B cell (primary cell): ENCODE measurements at regions not wholly inside any gene's neighbourhood (a gene's known extent, or its start where the extent isn't known, plus 50 kb on each side); places are given as distances from the start of the nearest gene placed in this dataset.

Source experiments
- ATAC-seq: fragments of 200-7000 bp; cut with Tn5 transposase; one replicate; pipeline ENCODE4 v1.10.0; 2021; ENCODE audit warnings: low read depth, mild to moderate bottlenecking, moderate number of reproducible peaks, moderate library complexity
- CTCF ChIA-PET: fragments of 350-600 bp; sonication (Branson Sonifier 250); formaldehyde crosslinking; loops from one replicate; lab custom pipeline; 2021; ENCODE audit warnings: antibody characterized with exemption, inconsistent platforms; lab: Charles Lee
- POLR2A ChIA-PET: fragments of 350-600 bp; sonication (Branson Sonifier 250); formaldehyde crosslinking; loops from one replicate; lab custom pipeline; 2021; ENCODE audit warnings: antibody characterized with exemption; lab: Charles Lee
- DNase-seq: peaks from one replicate; pipeline ENCODE4 v3.0.0; 2013
- H2AFZ ChIP-seq: 2 replicates; pipeline ENCODE4 v1.6.1; 2012; ENCODE audit warnings: mild to moderate bottlenecking, low read depth, low read length; ENCODE audit not compliant: insufficient read depth, poor library complexity, severe bottlenecking
- H3K27ac ChIP-seq, 2 donors: 1 replicate in 1 of 2; 2 replicates in 1 of 2; pipeline ENCODE4 v1.5.1; 2012 to 2013; ENCODE audit warnings: low read length in 2 of 2, mild to moderate bottlenecking in 2 of 2, moderate library complexity in 1 of 2
- H3K27me3 ChIP-seq, 4 experiments: fragments of 200-600 bp in 1 of 4; sonication (generic) in 1 of 4; replicated peaks in 1 of 4; 1 replicate in 2 of 4; 2 replicates in 2 of 4; pipeline versions ENCODE4 v1.6.1 to v1.7.0; 2013 to 2016; ENCODE audit warnings: low read length in 3 of 4, mild to moderate bottlenecking in 2 of 4, mixed read lengths in 1 of 4, moderate library complexity in 1 of 4; ENCODE audit not compliant: insufficient read depth in 4 of 4, control insufficient read depth in 3 of 4; ENCODE audit errors: control extremely low read depth in 1 of 4
- H3K36me3 ChIP-seq, 2 experiments: replicated peaks in 1 of 2; 1 replicate in 1 of 2; 2 replicates in 1 of 2; pipeline versions ENCODE4 v1.6.1 to v1.7.1; 2013; ENCODE audit warnings: low read length in 1 of 2; ENCODE audit not compliant: insufficient read depth in 2 of 2, control insufficient read depth in 1 of 2; ENCODE audit errors: control extremely low read depth in 1 of 2, extremely low read depth in 1 of 2
- H3K4me1 ChIP-seq, 2 donors: fragments of 200-600 bp in 1 of 2; sonication (generic) in 1 of 2; 1 replicate in 1 of 2; 2 replicates in 1 of 2; pipeline versions ENCODE4 v1.5.1 to v1.6.1; 2013 to 2017; ENCODE audit warnings: low read length in 2 of 2; ENCODE audit not compliant: control insufficient read depth in 2 of 2, insufficient read depth in 2 of 2
- H3K4me2 ChIP-seq: replicated peaks from 2 replicates; pipeline ENCODE3; 2012; ENCODE audit warnings: mild to moderate bottlenecking, low read depth, low read length; ENCODE audit not compliant: poor library complexity, severe bottlenecking
- H3K4me3 ChIP-seq, 5 experiments: fragments of 200-600 bp in 1 of 5; sonication (generic) in 1 of 5; 1 replicate in 3 of 5; 2 replicates in 2 of 5; pipeline versions ENCODE4 v1.5.1 to v1.7.0; 2011 to 2016; ENCODE audit warnings: low read length in 4 of 5, mild to moderate bottlenecking in 4 of 5, low read depth in 2 of 5, control low read depth in 1 of 5, moderate library complexity in 1 of 5; ENCODE audit not compliant: insufficient read depth in 1 of 5; ENCODE audit errors: control extremely low read depth in 1 of 5, extremely low read depth in 1 of 5
- H3K79me2 ChIP-seq: fragments of 200-600 bp; sonication (generic); one replicate; pipeline ENCODE4 v1.6.0; 2016; ENCODE audit warnings: low read length; ENCODE audit not compliant: control insufficient read depth, insufficient read depth
- H3K9ac ChIP-seq: fragments of 200-600 bp; sonication (generic); 2 replicates; pipeline ENCODE4 v1.6.1; 2017; ENCODE audit warnings: mild to moderate bottlenecking, low read length, moderate library complexity
- H3K9me3 ChIP-seq, 3 donors: one replicate each; pipeline versions ENCODE4 v1.6.1 to v1.7.1; 2013; ENCODE audit warnings: low read length in 2 of 3; ENCODE audit not compliant: control insufficient read depth in 2 of 3, insufficient read depth in 1 of 3; ENCODE audit errors: control extremely low read depth in 1 of 3
- H4K20me1 ChIP-seq: 2 replicates; pipeline ENCODE4 v1.6.0; 2012; ENCODE audit warnings: mild to moderate bottlenecking, low read length; ENCODE audit not compliant: insufficient read depth, control insufficient read depth, poor library complexity, severe bottlenecking
- H3K27ac Mint-ChIP-seq: one replicate; pipeline ENCODE4 v1.8.0; 2021; ENCODE audit warnings: mixed read lengths
- H3K27me3 Mint-ChIP-seq: one replicate; pipeline ENCODE4 v1.8.0; 2021; ENCODE audit warnings: mixed read lengths
- H3K4me1 Mint-ChIP-seq: one replicate; pipeline ENCODE4 v1.8.0; 2021; ENCODE audit warnings: mixed read lengths
- H3K4me3 Mint-ChIP-seq: one replicate; pipeline ENCODE4 v1.8.0; 2021; ENCODE audit warnings: mixed read lengths
- H3K9me3 Mint-ChIP-seq: one replicate; pipeline ENCODE4 v1.8.0; 2022; ENCODE audit warnings: mixed read lengths; ENCODE audit not compliant: insufficient read depth
- EZH2 ChIP-seq: IDR thresholded peaks from 2 replicates; pipeline ENCODE4 v1.6.1; 2012; ENCODE audit warnings: borderline replicate concordance, low read depth, mild to moderate bottlenecking, moderate library complexity, low read length; ENCODE audit not compliant: insufficient read depth, poor library complexity, severe bottlenecking
- WGBS: methylation state at CpG from one replicate; pipeline ENCODE4 v1.1.5; 2013; ENCODE audit warnings: missing lambda C conversion rate; ENCODE audit not compliant: insufficient coverage; 5-methylcytosine and 5-hydroxymethylcytosine counted together
- intact Hi-C: fragments of 100-400 bp; cut with micrococcal nuclease; formaldehyde crosslinking; loops from one replicate; pipeline ENCODE4 v1.10.0; 2022
- TF ChIP-seq, protein P1 (sequence below): fragments of 200-600 bp; IDR thresholded peaks from one replicate; pipeline ENCODE4 v1.8.0; 2022; ENCODE audit warnings: antibody characterized with exemption, mild to moderate bottlenecking

DNA sequence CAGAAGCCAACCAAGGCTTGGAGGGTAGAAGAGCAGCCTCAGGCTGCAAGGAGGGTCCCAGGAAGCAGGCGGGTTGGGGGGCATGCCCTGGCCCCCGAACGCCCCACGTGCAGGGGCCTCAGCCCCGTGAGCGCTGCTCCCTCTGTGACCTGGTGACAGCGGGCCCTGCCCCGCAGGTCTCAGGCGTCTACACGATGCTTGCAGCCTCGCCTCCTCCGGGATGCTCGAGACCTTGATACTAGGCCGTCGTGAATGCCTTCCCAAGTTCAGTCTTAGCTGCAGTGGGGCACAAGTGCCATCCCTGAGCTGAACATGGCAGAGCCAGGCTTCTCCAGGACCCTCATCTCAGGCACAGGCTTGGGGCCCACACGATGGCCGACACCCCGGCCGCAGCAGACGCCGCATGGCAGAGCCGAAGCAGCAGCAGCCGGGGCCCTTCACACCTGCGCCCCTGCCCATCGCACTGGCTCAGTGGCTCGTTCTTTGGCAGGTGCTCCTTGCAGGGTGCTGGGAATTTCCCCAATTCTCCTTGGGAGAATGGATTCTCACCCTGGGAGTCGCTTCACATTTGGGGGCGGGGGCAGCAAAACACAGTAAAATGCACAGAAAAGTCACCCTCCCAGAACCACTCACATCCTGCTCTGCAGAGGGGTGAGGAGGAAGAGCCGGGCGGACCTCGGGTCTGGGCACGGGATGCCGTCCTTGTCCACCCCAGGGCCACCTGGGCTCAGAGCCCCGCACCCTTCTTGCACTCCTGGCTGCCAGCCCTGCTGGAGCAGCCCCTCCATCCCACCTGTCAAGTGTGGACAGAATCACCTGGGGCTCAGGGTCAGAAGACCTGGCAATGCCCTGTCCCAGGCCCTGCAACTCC, 161.8 kb downstream of the DLL1 start:
- H3K4me3 ChIP-seq = no peak overlapping the region
- peaks cover 0 to 15% (median 0%) of the 10 kb centered on the region in 3 donors for H3K9me3 ChIP-seq
- Mint-ChIP-seq H3K27ac (no peak overlapping the region), H3K4me3 (no peak overlapping the region), H3K4me1 (peaks cover 7% of the 10 kb centered on the region), H3K27me3 (peaks cover 9% of the 10 kb centered on the region), H3K9me3 (no peaks in the 10 kb centered on the region)
- ChIA-PET POLR2A (no interaction called here), CTCF (no interaction called here)
- intact Hi-C loops = no loop called here
- WGBS = 93% methylated on average over 32 of the region's 34 CpGs
- ATAC-seq = no peak
- no peak overlapping the region for H3K9ac ChIP-seq
- DNase-seq = no peak
- H2AFZ ChIP-seq = no peak overlapping the region
- peaks cover 0 to 4% of the 10 kb centered on the region in 2 donors for H3K4me1 ChIP-seq
- no peak overlapping the region for H3K4me2 ChIP-seq
- H4K20me1 ChIP-seq = no peaks in the 10 kb centered on the region
- no peaks in the 10 kb centered on the region for H3K36me3 ChIP-seq
- no peaks in the 10 kb centered on the region for H3K27me3 ChIP-seq
- no peaks in the 10 kb centered on the region for H3K79me2 ChIP-seq
- no peak overlapping the region for H3K27ac ChIP-seq
- TF ChIP-seq, protein P1, sequence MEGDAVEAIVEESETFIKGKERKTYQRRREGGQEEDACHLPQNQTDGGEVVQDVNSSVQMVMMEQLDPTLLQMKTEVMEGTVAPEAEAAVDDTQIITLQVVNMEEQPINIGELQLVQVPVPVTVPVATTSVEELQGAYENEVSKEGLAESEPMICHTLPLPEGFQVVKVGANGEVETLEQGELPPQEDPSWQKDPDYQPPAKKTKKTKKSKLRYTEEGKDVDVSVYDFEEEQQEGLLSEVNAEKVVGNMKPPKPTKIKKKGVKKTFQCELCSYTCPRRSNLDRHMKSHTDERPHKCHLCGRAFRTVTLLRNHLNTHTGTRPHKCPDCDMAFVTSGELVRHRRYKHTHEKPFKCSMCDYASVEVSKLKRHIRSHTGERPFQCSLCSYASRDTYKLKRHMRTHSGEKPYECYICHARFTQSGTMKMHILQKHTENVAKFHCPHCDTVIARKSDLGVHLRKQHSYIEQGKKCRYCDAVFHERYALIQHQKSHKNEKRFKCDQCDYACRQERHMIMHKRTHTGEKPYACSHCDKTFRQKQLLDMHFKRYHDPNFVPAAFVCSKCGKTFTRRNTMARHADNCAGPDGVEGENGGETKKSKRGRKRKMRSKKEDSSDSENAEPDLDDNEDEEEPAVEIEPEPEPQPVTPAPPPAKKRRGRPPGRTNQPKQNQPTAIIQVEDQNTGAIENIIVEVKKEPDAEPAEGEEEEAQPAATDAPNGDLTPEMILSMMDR = no peak
- no peak for TF ChIP-seq EZH2

DNA sequence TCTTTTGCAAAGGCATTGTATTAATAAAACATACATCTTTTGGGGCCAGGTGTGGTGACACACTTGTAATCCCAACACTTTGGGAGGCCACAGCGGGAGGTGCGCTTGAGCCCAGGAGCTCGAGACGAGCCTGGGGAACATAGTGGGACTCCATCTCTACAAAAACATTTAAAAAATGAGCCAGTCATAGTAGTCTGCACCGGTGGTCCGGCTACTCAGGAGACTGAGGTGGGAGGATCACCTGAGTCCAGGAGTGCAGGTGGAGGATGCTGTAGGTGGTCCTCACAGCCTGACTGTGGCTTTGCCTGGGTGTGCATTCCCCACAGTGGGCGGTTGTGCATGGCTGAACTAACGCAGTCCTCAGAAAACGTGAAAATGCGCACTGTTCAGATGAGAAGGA, 162.5 kb downstream of the DLL1 start:
- DNase-seq (no peak), ATAC-seq (no peak)
- no peaks in the 10 kb centered on the region for H4K20me1 ChIP-seq
- no peaks in the 10 kb centered on the region for H3K27me3 ChIP-seq
- H3K9ac ChIP-seq = no peak overlapping the region
- H3K27ac ChIP-seq = no peak overlapping the region
- intact Hi-C loops = no loop called here
- 87% methylated on average over 10 of the region's 10 CpGs for WGBS
- no peaks in the 10 kb centered on the region for H3K79me2 ChIP-seq
- TF ChIP-seq EZH2 = no peak
- TF ChIP-seq, protein P1 = no peak
- ChIA-PET CTCF (interaction anchor here (0.6 kb wide), 1 partner anchor 534 kb away, joined by 3 read pairs; no protein-coding TSS in a partner anchor), POLR2A (no interaction called here)
- H3K4me1 ChIP-seq = peaks cover 0 to 4% of the 10 kb centered on the region in 2 donors
- Mint-ChIP-seq H3K9me3 (no peaks in the 10 kb centered on the region), H3K4me1 (peaks cover 7% of the 10 kb centered on the region), H3K4me3 (no peak overlapping the region), H3K27ac (no peak overlapping the region), H3K27me3 (peaks cover 11% of the 10 kb centered on the region)
- no peak overlapping the region for H3K4me3 ChIP-seq
- peaks cover 0 to 17% (median 0%) of the 10 kb centered on the region in 3 donors for H3K9me3 ChIP-seq
- no peak overlapping the region for H2AFZ ChIP-seq
- H3K4me2 ChIP-seq = no peak overlapping the region
- H3K36me3 ChIP-seq = no peaks in the 10 kb centered on the region
